Activated naive CD8-positive, alpha-beta T cell treated with anti-CD3 and anti-CD28 coated beads, Interleukin-2, amount 10 ng/mL, durations not matched to agents 7 days and 5 days (primary cell): ENCODE measurements at regions not wholly inside any gene's neighbourhood (a gene's known extent, or its start where the extent isn't known, plus 50 kb on each side); places are given as distances from the start of the nearest gene placed in this dataset.
"Not testable (repeated sequence)": the region's sequence is repeated elsewhere in the genome, so short reads cannot be mapped to it uniquely, and the experiment has no call there.

Source experiments
- ATAC-seq: fragments of 150-1000 bp; cut with Tn5 transposase; one replicate; pipeline ENCODE4 v1.10.0; 2021; ENCODE audit warnings: low read depth, moderate library complexity
- POLR2A ChIA-PET: fragments of 350-600 bp; sonication (Branson Sonifier 250); formaldehyde crosslinking; loops from one replicate; lab custom pipeline; 2021; ENCODE audit warnings: antibody characterized with exemption; lab: Charles Lee
- DNase-seq: peaks from one replicate; pipeline ENCODE4 v3.0.0; 2021
- H3K27ac Mint-ChIP-seq: one replicate; pipeline ENCODE4 v1.8.0; 2022; ENCODE audit warnings: mild to moderate bottlenecking, mixed read lengths
- H3K27me3 Mint-ChIP-seq: one replicate; pipeline ENCODE4 v1.8.0; 2022; ENCODE audit warnings: mild to moderate bottlenecking, moderate library complexity, mixed read lengths
- H3K36me3 Mint-ChIP-seq: one replicate; pipeline ENCODE4 v1.8.0; 2021; ENCODE audit warnings: mild to moderate bottlenecking, mixed read lengths
- H3K4me1 Mint-ChIP-seq: one replicate; pipeline ENCODE4 v1.8.0; 2021; ENCODE audit warnings: mixed read lengths
- H3K4me3 Mint-ChIP-seq: one replicate; pipeline ENCODE4 v1.8.0; 2022; ENCODE audit warnings: mild to moderate bottlenecking, moderate library complexity, mixed read lengths
- H3K9me3 Mint-ChIP-seq: one replicate; pipeline ENCODE4 v1.8.0; 2021; ENCODE audit warnings: mixed read lengths

DNA sequence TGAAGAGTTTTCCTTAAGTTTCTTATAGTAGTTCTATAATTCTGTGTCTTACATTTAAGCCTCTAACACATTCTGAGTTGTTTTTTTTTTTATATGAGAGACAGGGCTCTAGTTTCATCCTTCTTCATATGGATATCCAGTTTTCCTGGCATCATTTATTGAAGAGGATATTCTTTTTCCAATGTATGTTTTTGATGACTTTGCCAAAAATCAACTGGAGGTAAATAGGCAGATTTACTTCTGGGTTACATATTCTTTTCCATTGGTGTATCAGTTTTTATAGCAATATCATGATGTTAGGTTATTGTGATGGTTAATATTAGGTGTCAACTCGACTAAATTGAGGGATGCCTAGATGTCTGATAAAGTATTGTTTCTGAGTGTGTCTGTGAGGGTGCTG is 650.7 kb upstream of the GRID2 start:
- Mint-ChIP-seq H3K27me3 (no peaks in the 10 kb centered on the region), H3K36me3 (no peaks in the 10 kb centered on the region), H3K4me1 (no peaks in the 10 kb centered on the region), H3K9me3 (peaks cover 4% of the 10 kb centered on the region), H3K27ac (no peak overlapping the region), H3K4me3 (no peak overlapping the region)
- ATAC-seq (no peak), DNase-seq (no peak)
- POLR2A ChIA-PET = no interaction called here

DNA sequence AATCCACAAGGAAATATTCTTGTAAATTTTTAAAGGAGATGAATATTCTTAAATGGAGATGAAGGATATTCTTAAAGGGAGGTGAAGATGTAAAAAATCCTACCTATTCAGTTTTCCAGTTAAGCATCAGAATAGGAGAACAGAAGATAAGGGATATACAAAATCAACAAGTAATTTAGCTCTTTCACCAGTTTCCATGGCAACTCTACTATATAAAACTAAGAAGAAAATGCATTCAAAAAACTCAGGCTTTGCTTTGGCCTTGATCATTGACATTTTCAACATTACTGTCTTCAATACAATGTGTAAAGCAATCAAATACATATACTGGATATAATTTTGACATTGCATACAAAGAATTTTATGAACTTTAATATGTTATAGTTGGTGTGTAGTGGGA is 622.7 kb upstream of the GRID2 start:
- Mint-ChIP-seq H3K27me3 (no peaks in the 10 kb centered on the region), H3K36me3 (no peaks in the 10 kb centered on the region)

DNA sequence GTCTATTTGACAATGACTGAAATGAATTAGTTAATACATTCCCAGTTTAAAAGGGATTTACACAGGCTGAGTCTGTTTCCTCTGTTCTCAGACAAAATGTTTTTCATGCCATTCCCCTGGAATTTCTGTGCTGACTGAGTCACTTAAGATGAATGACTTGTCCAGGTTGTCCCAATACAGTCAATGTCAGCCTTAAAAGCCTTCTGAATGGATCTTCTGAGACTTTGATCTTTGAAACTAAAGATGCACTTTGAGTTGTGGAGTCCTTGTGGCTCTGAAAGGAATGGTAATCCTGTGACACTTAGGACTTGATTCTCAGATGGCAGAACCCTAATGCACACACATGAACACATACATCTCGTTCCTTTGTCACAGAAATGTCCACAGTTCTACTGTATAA is 622.2 kb upstream of the GRID2 start:
- Mint-ChIP-seq H3K9me3 (no peaks in the 10 kb centered on the region), H3K27ac (no peak overlapping the region), H3K36me3 (no peaks in the 10 kb centered on the region), H3K27me3 (no peaks in the 10 kb centered on the region), H3K4me1 (no peaks in the 10 kb centered on the region), H3K4me3 (no peak overlapping the region)
- POLR2A ChIA-PET = no interaction called here
- ATAC-seq = no peak
- DNase-seq = no peak

More for the DNA sequence above, 622.7 kb upstream of the GRID2 start:
- ATAC-seq = no peak
- no peak overlapping the region for H3K4me3 Mint-ChIP-seq
- H3K4me1 Mint-ChIP-seq = no peaks in the 10 kb centered on the region
- H3K9me3 Mint-ChIP-seq = no peaks in the 10 kb centered on the region
- H3K27ac Mint-ChIP-seq = no peak overlapping the region
- POLR2A ChIA-PET = no interaction called here
- no peak for DNase-seq

- no peaks in the 10 kb centered on the region for H3K4me1 Mint-ChIP-seq
- ATAC-seq (no peak), DNase-seq (no peak)
- no peaks in the 10 kb centered on the region for H3K27me3 Mint-ChIP-seq
- H3K36me3 Mint-ChIP-seq = no peaks in the 10 kb centered on the region
- no peak overlapping the region for H3K4me3 Mint-ChIP-seq
- H3K27ac Mint-ChIP-seq = no peak overlapping the region
- no peaks in the 10 kb centered on the region for H3K9me3 Mint-ChIP-seq
- POLR2A ChIA-PET = no interaction called here
These were observed 618.8 kb upstream of the GRID2 start for GRCh38 chr4:91684955-91685354.

DNA sequence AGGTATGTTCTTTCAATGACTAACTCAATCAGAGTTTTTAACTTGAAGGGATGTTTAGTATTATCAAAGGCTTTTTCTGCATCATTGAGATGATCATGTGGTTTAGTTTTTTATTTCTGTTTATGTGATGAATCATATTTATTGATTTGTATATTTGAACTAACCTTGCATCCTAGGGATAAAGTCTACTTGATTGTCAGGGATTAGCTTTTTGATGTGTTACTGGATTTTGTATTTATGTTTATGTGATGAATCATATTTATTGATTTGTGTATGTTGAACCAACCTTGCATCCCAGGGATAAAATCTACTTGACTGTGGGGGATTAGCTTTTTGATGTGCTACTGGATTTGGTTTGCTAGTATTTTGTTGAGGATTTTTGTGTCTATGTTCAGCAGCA is 615.4 kb upstream of the GRID2 start:
- Mint-ChIP-seq H3K9me3 (peaks cover 6% of the 10 kb centered on the region), H3K4me3 (no peak overlapping the region), H3K27ac (no peak overlapping the region), H3K27me3 (no peaks in the 10 kb centered on the region), H3K36me3 (no peaks in the 10 kb centered on the region), H3K4me1 (no peaks in the 10 kb centered on the region)
- POLR2A ChIA-PET = no interaction called here
- DNase-seq = no peak
- no peak for ATAC-seq

DNA sequence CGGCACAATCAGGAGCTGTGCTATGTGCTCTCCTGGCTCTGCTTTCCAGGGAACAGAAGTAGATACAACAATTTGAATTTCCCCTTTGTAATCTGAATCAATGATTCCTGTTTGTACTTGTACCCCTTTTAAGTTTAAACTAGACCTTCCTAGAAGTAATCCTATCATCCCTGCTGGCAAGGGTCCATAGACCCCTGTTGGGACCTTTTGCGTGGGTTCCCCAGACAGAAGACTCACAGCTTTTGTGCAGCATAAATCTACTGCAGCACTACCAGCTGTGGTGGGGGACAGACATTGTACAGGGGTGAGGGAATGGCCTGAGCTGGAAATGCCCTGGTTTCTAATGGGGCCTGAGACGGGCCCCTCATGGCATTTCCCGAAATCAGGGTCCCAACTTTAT is 604.1 kb upstream of the GRID2 start:
- not testable (repeated sequence) for ATAC-seq, H3K27me3 Mint-ChIP-seq, H3K4me1 Mint-ChIP-seq, H3K27ac Mint-ChIP-seq, H3K9me3 Mint-ChIP-seq, H3K4me3 Mint-ChIP-seq, DNase-seq, H3K36me3 Mint-ChIP-seq
- POLR2A ChIA-PET = interaction anchor here (0.7 kb wide), 1 partner anchor 204 kb away, joined by 3 read pairs; no protein-coding TSS in a partner anchor

DNA sequence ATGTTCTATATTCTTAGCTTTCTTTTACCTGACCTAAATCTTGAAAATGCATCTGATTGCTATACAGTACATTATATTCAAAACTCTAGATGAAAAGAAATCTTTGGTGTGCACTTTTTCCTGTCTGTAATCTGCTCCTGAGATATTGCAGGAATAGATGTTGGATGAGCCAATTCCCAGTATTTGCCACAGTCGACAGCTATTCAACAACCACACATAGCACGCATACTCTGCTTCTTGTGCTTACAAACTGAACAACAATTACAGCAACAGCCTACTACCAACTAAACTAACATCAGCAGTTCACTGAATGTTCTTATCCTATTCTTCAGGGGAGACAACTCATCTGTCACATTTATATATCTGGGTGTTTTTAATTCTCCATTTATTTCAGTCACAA is 573.9 kb upstream of the GRID2 start:
- DNase-seq (no peak), ATAC-seq (no peak)
- no peaks in the 10 kb centered on the region for H3K27me3 Mint-ChIP-seq
- H3K36me3 Mint-ChIP-seq = no peaks in the 10 kb centered on the region
- no peak overlapping the region for H3K4me3 Mint-ChIP-seq
- H3K27ac Mint-ChIP-seq = no peak overlapping the region
- POLR2A ChIA-PET = no interaction called here
- no peaks in the 10 kb centered on the region for H3K4me1 Mint-ChIP-seq
- peaks cover 1% of the 10 kb centered on the region for H3K9me3 Mint-ChIP-seq

DNA sequence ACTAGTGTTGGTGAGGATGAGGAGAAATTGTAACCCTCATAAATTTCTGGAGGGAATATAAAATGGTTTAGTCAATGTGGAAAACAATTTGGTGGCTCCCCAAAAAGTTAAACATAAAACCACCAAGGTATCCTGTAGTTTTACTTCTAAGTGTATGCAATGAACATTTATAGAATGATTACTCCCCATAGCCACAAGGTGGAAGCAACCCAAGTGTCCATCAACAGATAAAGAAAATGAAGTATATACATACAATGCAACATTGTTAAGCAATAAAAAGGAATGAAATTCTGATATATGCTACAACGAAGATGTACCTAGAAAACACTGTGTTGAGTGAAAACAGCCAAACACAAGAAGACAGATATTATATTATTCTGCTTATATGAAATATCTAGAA is 569.1 kb upstream of the GRID2 start:
- Mint-ChIP-seq H3K27ac (no peak overlapping the region), H3K27me3 (no peaks in the 10 kb centered on the region), H3K4me3 (no peak overlapping the region), H3K9me3 (peaks cover 1% of the 10 kb centered on the region), H3K36me3 (no peaks in the 10 kb centered on the region), H3K4me1 (no peaks in the 10 kb centered on the region)
- POLR2A ChIA-PET = no interaction called here
- ATAC-seq = no peak
- no peak for DNase-seq

GRCh38 chr4:91738831-91739230 is 564.9 kb upstream of the GRID2 start:
- POLR2A ChIA-PET, ATAC-seq, H3K9me3 Mint-ChIP-seq, H3K4me3 Mint-ChIP-seq, H3K36me3 Mint-ChIP-seq, H3K4me1 Mint-ChIP-seq, H3K27ac Mint-ChIP-seq, H3K27me3 Mint-ChIP-seq, DNase-seq: not testable (repeated sequence)

DNA sequence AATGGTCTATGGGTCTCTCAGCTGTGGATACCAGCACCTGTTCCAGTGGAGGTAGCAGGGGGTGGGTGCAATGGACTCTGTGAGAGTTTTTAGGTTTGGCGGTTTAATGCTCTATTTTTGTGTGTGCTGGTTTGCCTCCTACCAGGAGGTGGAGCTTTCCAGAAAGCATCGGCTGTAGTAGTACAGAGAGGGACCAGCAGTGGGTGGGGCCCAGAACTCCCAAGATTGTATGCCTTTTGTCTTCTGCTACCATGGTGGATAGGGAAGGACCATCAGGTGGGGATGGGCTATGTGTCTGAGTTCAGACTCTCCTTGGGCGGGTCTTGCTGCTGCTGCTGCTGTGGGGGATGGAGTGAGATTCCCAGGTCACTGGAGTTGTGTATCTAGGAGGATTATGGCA is 557.2 kb upstream of the GRID2 start:
- H3K9me3 Mint-ChIP-seq = no peaks in the 10 kb centered on the region
- no peak overlapping the region for H3K27ac Mint-ChIP-seq
- no peak overlapping the region for H3K4me3 Mint-ChIP-seq
- H3K27me3 Mint-ChIP-seq = no peaks in the 10 kb centered on the region
- H3K4me1 Mint-ChIP-seq = no peaks in the 10 kb centered on the region
- H3K36me3 Mint-ChIP-seq = no peaks in the 10 kb centered on the region
- DNase-seq (no peak), ATAC-seq (no peak)
- POLR2A ChIA-PET = no interaction called here

GRCh38 chr4:91751961-91752360 is 551.8 kb upstream of the GRID2 start:
- H3K27ac Mint-ChIP-seq = no peak overlapping the region
- H3K27me3 Mint-ChIP-seq = no peaks in the 10 kb centered on the region
- POLR2A ChIA-PET = no interaction called here
- DNase-seq (no peak), ATAC-seq (no peak)
- peaks cover 5% of the 10 kb centered on the region for H3K9me3 Mint-ChIP-seq
- H3K4me3 Mint-ChIP-seq = no peak overlapping the region
- no peaks in the 10 kb centered on the region for H3K36me3 Mint-ChIP-seq
- no peaks in the 10 kb centered on the region for H3K4me1 Mint-ChIP-seq

DNA sequence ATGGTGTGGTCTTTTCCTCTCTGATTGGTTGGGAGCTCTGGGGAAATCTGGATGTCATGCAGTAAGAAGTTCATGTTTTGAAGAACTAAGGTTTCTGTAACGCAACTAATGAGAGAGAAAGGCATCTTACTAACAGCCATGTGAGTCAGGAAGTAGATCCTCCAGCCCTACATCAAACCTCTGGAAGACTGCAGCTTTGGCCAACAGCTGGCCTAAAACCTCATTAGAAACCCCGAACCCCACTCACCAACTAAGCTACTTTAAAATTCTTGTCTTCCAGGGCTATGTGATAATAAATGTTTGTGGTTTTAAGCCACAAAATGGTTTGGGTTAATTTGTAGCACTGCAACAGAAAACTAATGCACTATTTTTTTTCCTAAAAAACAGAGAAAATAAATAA is 549.0 kb upstream of the GRID2 start:
- Mint-ChIP-seq H3K27ac (no peak overlapping the region), H3K4me3 (no peak overlapping the region), H3K9me3 (peaks cover 5% of the 10 kb centered on the region), H3K4me1 (no peaks in the 10 kb centered on the region), H3K36me3 (no peaks in the 10 kb centered on the region), H3K27me3 (no peaks in the 10 kb centered on the region)
- ATAC-seq (no peak), DNase-seq (no peak)
- POLR2A ChIA-PET = no interaction called here

- no peak for ATAC-seq
These were observed 545.3 kb upstream of the GRID2 start for GRCh38 chr4:91758487-91758886.

DNA sequence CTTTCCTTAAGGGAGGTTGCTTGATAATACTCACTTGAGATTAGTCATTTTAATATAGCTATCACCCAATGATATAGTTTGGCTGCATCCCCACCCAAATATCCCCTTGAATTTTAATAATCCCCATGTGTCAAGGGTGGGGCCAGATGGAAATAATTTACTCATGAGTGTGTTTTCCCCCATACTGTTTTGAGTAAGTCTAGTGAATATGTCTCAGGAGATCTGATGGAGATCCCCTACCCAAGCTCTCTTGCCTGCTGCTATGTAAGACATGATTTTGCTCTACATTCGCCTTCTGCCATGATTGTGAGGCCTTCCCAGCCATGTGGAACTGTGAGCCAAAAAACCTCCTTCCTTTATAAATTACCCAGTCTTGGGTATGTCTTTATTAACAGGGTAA is 539.7 kb upstream of the GRID2 start:
- H3K27ac Mint-ChIP-seq = no peak overlapping the region
- no peaks in the 10 kb centered on the region for H3K9me3 Mint-ChIP-seq
- DNase-seq = no peak
- H3K36me3 Mint-ChIP-seq = no peaks in the 10 kb centered on the region
- no peak for ATAC-seq
- no peaks in the 10 kb centered on the region for H3K4me1 Mint-ChIP-seq
- no peaks in the 10 kb centered on the region for H3K27me3 Mint-ChIP-seq
- H3K4me3 Mint-ChIP-seq = no peak overlapping the region
- POLR2A ChIA-PET = no interaction called here

More at GRCh38 chr4:91758487-91758886, 545.3 kb upstream of the GRID2 start:
- Mint-ChIP-seq H3K27me3 (no peaks in the 10 kb centered on the region), H3K4me3 (no peak overlapping the region), H3K9me3 (peaks cover 2% of the 10 kb centered on the region), H3K36me3 (no peaks in the 10 kb centered on the region), H3K27ac (no peak overlapping the region), H3K4me1 (no peaks in the 10 kb centered on the region)
- no peak for DNase-seq
- POLR2A ChIA-PET = no interaction called here

DNA sequence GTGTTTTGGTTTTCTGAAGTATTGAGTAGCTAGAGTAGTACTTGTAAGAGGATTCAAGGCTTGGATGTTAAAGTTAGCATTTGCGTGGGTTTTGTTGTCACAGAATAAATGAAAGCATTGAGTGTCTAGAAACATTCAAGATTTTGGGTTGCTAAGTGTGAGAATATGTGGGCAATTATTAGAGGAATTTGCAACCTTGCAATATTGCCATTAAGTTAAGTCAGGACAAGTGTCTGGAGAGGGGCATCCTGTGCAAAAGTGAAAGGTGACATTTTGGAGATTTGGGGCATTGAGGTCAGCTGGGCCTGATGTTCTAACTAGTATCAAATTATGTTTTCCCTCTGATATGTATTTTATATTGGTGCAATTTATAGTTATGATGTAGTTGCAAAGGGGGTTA is 533.9 kb upstream of the GRID2 start:
- no peak for DNase-seq
- ATAC-seq = no peak
- Mint-ChIP-seq H3K4me1 (no peaks in the 10 kb centered on the region), H3K9me3 (peaks cover 13% of the 10 kb centered on the region), H3K4me3 (no peak overlapping the region), H3K27ac (no peak overlapping the region), H3K27me3 (no peaks in the 10 kb centered on the region), H3K36me3 (no peaks in the 10 kb centered on the region)
- POLR2A ChIA-PET = no interaction called here
